ENCODE measurements at regions not wholly inside any gene's neighbourhood (a gene's known extent, or its start where the extent isn't known, plus 50 kb on each side); places are given as distances from the start of the nearest gene placed in this dataset.

GRCh38 chr5:174284873-174285272 is 239.4 kb downstream of the NSG2 start:
- TF ChIP-seq SPI1 (IDR thresholded peaks at IDR 0.05; ENCODE audit: borderline replicate concordance, low read depth) = no peak
- TF ChIP-seq CTCF (IDR thresholded peaks at IDR 0.05; ENCODE audit: insufficient read depth, low read length) = no peak
- TF ChIP-seq POLR2AphosphoS5 (IDR thresholded peaks at IDR 0.05; ENCODE audit: low read depth) = no peak
